Effector memory CD8-positive, alpha-beta T cell (primary cell): ENCODE measurements at regions not wholly inside any gene's neighbourhood (a gene's known extent, or its start where the extent isn't known, plus 50 kb on each side); places are given as distances from the start of the nearest gene placed in this dataset.
"Not testable (repeated sequence)": the region's sequence is repeated elsewhere in the genome, so short reads cannot be mapped to it uniquely, and the experiment has no call there.

ENCODE experiments used
- ATAC-seq: fragments of 150-1000 bp; cut with Tn5 transposase; replicated peaks from 2 replicates; pipeline ENCODE4 v1.10.0; 2021; ENCODE audit warnings: mild to moderate bottlenecking, moderate library complexity
- DNase-seq, 3 experiments: peaks; one replicate each; pipeline ENCODE4 v3.0.0; 2021
- H3K27ac Mint-ChIP-seq, 2 donors: one replicate each; pipeline ENCODE4 v1.8.0; 2022; ENCODE audit warnings: mild to moderate bottlenecking in 2 of 2, mixed read lengths in 2 of 2, moderate library complexity in 2 of 2
- H3K27me3 Mint-ChIP-seq, 2 donors: one replicate each; pipeline ENCODE4 v1.8.0; 2022; ENCODE audit warnings: mixed read lengths in 2 of 2
- H3K36me3 Mint-ChIP-seq: one replicate; pipeline ENCODE4 v1.8.0; 2022; ENCODE audit warnings: mild to moderate bottlenecking, moderate library complexity, mixed read lengths; ENCODE audit not compliant: insufficient read depth
- H3K4me1 Mint-ChIP-seq, 2 donors: one replicate each; pipeline ENCODE4 v1.8.0; 2022; ENCODE audit warnings: low read depth in 2 of 2, mixed read lengths in 2 of 2
- H3K4me3 Mint-ChIP-seq, 2 donors: one replicate each; pipeline ENCODE4 v1.8.0; 2022; ENCODE audit warnings: mild to moderate bottlenecking in 2 of 2, mixed read lengths in 2 of 2, moderate library complexity in 2 of 2
- H3K9me3 Mint-ChIP-seq, 2 donors: one replicate each; pipeline ENCODE4 v1.8.0; 2022; ENCODE audit warnings: mixed read lengths in 2 of 2

- no peaks in the 10 kb centered on the region for H3K36me3 Mint-ChIP-seq
Observed at GRCh38 chr4:54593795-54594322, 63.9 kb upstream of the KIT start.

GRCh38 chr4:54596201-54596600 is 61.6 kb upstream of the KIT start:
- peaks cover 2 to 6% of the 10 kb centered on the region in 2 donors for H3K9me3 Mint-ChIP-seq
- H3K27me3 Mint-ChIP-seq, result no peaks in the 10 kb centered on the region
- DNase-seq, result no peak
- no peaks in the 10 kb centered on the region for H3K4me1 Mint-ChIP-seq
- ATAC-seq, result no peak
- H3K4me3 Mint-ChIP-seq, result no peak overlapping the region
- no peak overlapping the region for H3K27ac Mint-ChIP-seq
- no peaks in the 10 kb centered on the region for H3K36me3 Mint-ChIP-seq

More at GRCh38 chr4:54593795-54594322, 63.9 kb upstream of the KIT start:
- H3K4me3 Mint-ChIP-seq, result no peak overlapping the region
- DNase-seq (no peak), ATAC-seq (no peak)
- H3K27me3 Mint-ChIP-seq, result no peaks in the 10 kb centered on the region
- H3K4me1 Mint-ChIP-seq, result no peaks in the 10 kb centered on the region
- H3K27ac Mint-ChIP-seq, result no peak overlapping the region
- peaks cover 2 to 6% of the 10 kb centered on the region in 2 donors for H3K9me3 Mint-ChIP-seq

- not testable (repeated sequence) for H3K4me3 Mint-ChIP-seq, H3K4me1 Mint-ChIP-seq, DNase-seq, H3K9me3 Mint-ChIP-seq, ATAC-seq, H3K27me3 Mint-ChIP-seq, H3K27ac Mint-ChIP-seq, H3K36me3 Mint-ChIP-seq
Observed at GRCh38 chr4:54597678-54598077, 60.1 kb upstream of the KIT start.

- H3K27me3 Mint-ChIP-seq, H3K36me3 Mint-ChIP-seq, H3K4me3 Mint-ChIP-seq, H3K4me1 Mint-ChIP-seq, ATAC-seq, DNase-seq, H3K27ac Mint-ChIP-seq, H3K9me3 Mint-ChIP-seq: not testable (repeated sequence)
Observed at GRCh38 chr4:54602175-54602574, 55.6 kb upstream of the KIT start.

- DNase-seq, result no peak
- Mint-ChIP-seq H3K36me3 (no peaks in the 10 kb centered on the region), H3K9me3 (no peaks in the 10 kb centered on the region), H3K4me1 (no peaks in the 10 kb centered on the region), H3K27me3 (no peaks in the 10 kb centered on the region), H3K4me3 (no peak overlapping the region), H3K27ac (no peak overlapping the region)
- no peak for ATAC-seq
Observed at GRCh38 chr4:54607067-54607466, 50.7 kb upstream of the KIT start.

- DNase-seq, result no peak
- Mint-ChIP-seq H3K27ac (no peak overlapping the region), H3K9me3 (no peaks in the 10 kb centered on the region), H3K36me3 (no peaks in the 10 kb centered on the region), H3K4me1 (no peaks in the 10 kb centered on the region), H3K27me3 (no peaks in the 10 kb centered on the region), H3K4me3 (no peak overlapping the region)
- ATAC-seq, result no peak
Observed at GRCh38 chr4:54607521-54607920, 50.2 kb upstream of the KIT start.
